GM23338 (cell line): ENCODE measurements at regions not wholly inside any gene's neighbourhood (a gene's known extent, or its start where the extent isn't known, plus 50 kb on each side); places are given as distances from the start of the nearest gene placed in this dataset.

ENCODE experiments used
- CREB1 ChIP-seq: fragments of 250-450 bp; sonication (Bioruptor Pico); IDR thresholded peaks from 2 replicates; pipeline ENCODE4 v1.5.0; 2020; ENCODE audit warnings: low read depth, mild to moderate bottlenecking, moderate library complexity
- CTCF ChIP-seq, 2 experiments: fragments of 200-600 bp in 1 of 2; sonication (generic) in 1 of 2; conservative IDR thresholded peaks; 2 replicates each; pipeline versions ENCODE4 v1.5.1 to v1.6.1; 2016 to 2017; ENCODE audit warnings: antibody characterized with exemption in 2 of 2, low read depth in 2 of 2, mild to moderate bottlenecking in 2 of 2, moderate library complexity in 1 of 2
- ETS1 ChIP-seq: IDR thresholded peaks from 2 replicates; pipeline ENCODE4 v1.6.1; 2016; ENCODE audit warnings: antibody characterized with exemption
- EZH2 ChIP-seq: fragments of 200-600 bp; sonication (generic); IDR thresholded peaks from one replicate; pipeline ENCODE4 v1.8.0; 2017; ENCODE audit warnings: antibody characterized with exemption, mild to moderate bottlenecking, low read depth; ENCODE audit not compliant: unreplicated experiment
- EZH2phosphoT487 ChIP-seq: fragments of 200-600 bp; sonication (generic); IDR thresholded peaks from one replicate; pipeline ENCODE4 v1.8.1; 2018; ENCODE audit warnings: antibody characterized with exemption; ENCODE audit not compliant: unreplicated experiment
- JUNB ChIP-seq: IDR thresholded peaks from one replicate; pipeline ENCODE4 v1.6.1; 2016; ENCODE audit warnings: antibody characterized with exemption; ENCODE audit not compliant: unreplicated experiment
- NANOG ChIP-seq: IDR thresholded peaks from 2 replicates; pipeline ENCODE4 v1.6.1; 2016; ENCODE audit warnings: antibody characterized with exemption, borderline replicate concordance
- POLR2AphosphoS5 ChIP-seq: IDR thresholded peaks from 2 replicates; pipeline ENCODE4 v1.6.1; 2016; ENCODE audit warnings: antibody characterized with exemption, low read depth
- REST ChIP-seq: IDR thresholded peaks from one replicate; pipeline ENCODE4 v1.6.1; 2018; ENCODE audit warnings: antibody characterized with exemption; ENCODE audit not compliant: unreplicated experiment
- STAT1 ChIP-seq: IDR thresholded peaks from one replicate; pipeline ENCODE4 v1.6.1; 2016; ENCODE audit warnings: antibody characterized with exemption; ENCODE audit not compliant: unreplicated experiment
- ZNF114 ChIP-seq: fragments of 250-450 bp; sonication (Bioruptor Pico); IDR thresholded peaks from 2 replicates; pipeline ENCODE4 v1.5.0; 2020; ENCODE audit warnings: mild to moderate bottlenecking, moderate library complexity
- ZNF331 ChIP-seq: fragments of 250-450 bp; sonication (Bioruptor Pico); IDR thresholded peaks from 2 replicates; pipeline ENCODE4 v1.5.0; 2020; ENCODE audit warnings: low read depth, mild to moderate bottlenecking, moderate library complexity
- ZNF462 ChIP-seq: fragments of 250-450 bp; sonication (Bioruptor Pico); IDR thresholded peaks from 2 replicates; pipeline ENCODE4 v1.5.0; 2020; ENCODE audit warnings: mild to moderate bottlenecking, moderate library complexity

- no peak for TF ChIP-seq ETS1
- no peak for TF ChIP-seq CTCF (conservative IDR thresholded peaks at IDR 0.05; ENCODE audit: low read depth in 2 of 2)
- no peak for TF ChIP-seq POLR2AphosphoS5
- TF ChIP-seq EZH2phosphoT487 = no peak
- no peak for TF ChIP-seq EZH2
- no peak for TF ChIP-seq REST
- TF ChIP-seq JUNB = no peak
- TF ChIP-seq CREB1 = no peak
- no peak for TF ChIP-seq ZNF462
- TF ChIP-seq STAT1 = no peak
- no peak for TF ChIP-seq NANOG
- no peak for TF ChIP-seq ZNF114 (CRISPR knock-in tag)
- TF ChIP-seq ZNF331 (CRISPR knock-in tag) = no peak
Observed at GRCh38 chr7:54338319-54338718, 203.9 kb upstream of the VSTM2A start.
